ENCODE measurements at regions not wholly inside any gene's neighbourhood (a gene's known extent, or its start where the extent isn't known, plus 50 kb on each side); places are given as distances from the start of the nearest gene placed in this dataset.

DNA sequence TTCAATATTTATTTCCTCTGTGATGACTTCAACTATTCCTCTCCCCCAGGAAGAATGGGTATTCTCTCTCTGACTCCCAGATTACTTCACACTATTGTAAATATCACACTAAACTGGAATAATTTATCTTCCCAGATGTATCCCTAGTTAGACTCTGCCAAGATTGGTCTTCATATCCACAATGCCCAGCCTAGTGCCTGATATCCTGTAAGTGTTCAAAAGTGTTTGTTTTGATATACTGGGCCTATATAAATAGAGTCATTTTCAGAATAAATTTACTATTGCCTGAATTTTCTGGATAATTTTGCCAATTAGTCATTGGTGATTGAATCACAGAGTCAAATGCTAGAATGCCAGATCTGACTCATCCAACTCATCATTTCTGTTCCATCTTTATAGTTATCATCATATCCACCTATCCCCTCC, 143.7 kb upstream of the TNC start:
- Histone ChIP-seq H3K4me2 (ENCODE audit: insufficient read depth, low read length) (no peak overlapping the region), H3K4me1 (ENCODE audit: insufficient read depth, low read length) (no peaks in the 10 kb centered on the region), H3K27ac (ENCODE audit: low read length) (no peak overlapping the region), H3K27me3 (ENCODE audit: insufficient read depth, low read length, poor library complexity) (no peaks in the 10 kb centered on the region), H4K20me1 (ENCODE audit: insufficient read depth, low read length) (no peaks in the 10 kb centered on the region), H3K36me3 (ENCODE audit: insufficient read depth, low read length) (no peaks in the 10 kb centered on the region), H3K9ac (ENCODE audit: low read depth, low read length) (no peak overlapping the region), H3K79me2 (ENCODE audit: insufficient read depth, low read length) (no peaks in the 10 kb centered on the region), H2AFZ (ENCODE audit: low read depth, low read length) (no peak overlapping the region), H3K9me3 (ENCODE audit: insufficient read depth, low read length, severe bottlenecking) (no peaks in the 10 kb centered on the region), H3K4me3 (ENCODE audit: low read depth in 1 of 2, low read length in 2 of 2) (no peak overlapping the region)
- TF ChIP-seq, protein P1, sequence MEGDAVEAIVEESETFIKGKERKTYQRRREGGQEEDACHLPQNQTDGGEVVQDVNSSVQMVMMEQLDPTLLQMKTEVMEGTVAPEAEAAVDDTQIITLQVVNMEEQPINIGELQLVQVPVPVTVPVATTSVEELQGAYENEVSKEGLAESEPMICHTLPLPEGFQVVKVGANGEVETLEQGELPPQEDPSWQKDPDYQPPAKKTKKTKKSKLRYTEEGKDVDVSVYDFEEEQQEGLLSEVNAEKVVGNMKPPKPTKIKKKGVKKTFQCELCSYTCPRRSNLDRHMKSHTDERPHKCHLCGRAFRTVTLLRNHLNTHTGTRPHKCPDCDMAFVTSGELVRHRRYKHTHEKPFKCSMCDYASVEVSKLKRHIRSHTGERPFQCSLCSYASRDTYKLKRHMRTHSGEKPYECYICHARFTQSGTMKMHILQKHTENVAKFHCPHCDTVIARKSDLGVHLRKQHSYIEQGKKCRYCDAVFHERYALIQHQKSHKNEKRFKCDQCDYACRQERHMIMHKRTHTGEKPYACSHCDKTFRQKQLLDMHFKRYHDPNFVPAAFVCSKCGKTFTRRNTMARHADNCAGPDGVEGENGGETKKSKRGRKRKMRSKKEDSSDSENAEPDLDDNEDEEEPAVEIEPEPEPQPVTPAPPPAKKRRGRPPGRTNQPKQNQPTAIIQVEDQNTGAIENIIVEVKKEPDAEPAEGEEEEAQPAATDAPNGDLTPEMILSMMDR (IDR thresholded peaks at IDR 0.05; ENCODE audit: borderline replicate concordance, extremely low read depth, low read length, poor library complexity, severe bottlenecking) = no peak
- no peak for TF ChIP-seq EZH2 (IDR thresholded peaks at IDR 0.05; ENCODE audit: borderline replicate concordance, low read depth, low read length, severe bottlenecking)
- DNase-seq = no peak
- no peak for ATAC-seq (ENCODE audit: insufficient read depth, low read depth)

DNA sequence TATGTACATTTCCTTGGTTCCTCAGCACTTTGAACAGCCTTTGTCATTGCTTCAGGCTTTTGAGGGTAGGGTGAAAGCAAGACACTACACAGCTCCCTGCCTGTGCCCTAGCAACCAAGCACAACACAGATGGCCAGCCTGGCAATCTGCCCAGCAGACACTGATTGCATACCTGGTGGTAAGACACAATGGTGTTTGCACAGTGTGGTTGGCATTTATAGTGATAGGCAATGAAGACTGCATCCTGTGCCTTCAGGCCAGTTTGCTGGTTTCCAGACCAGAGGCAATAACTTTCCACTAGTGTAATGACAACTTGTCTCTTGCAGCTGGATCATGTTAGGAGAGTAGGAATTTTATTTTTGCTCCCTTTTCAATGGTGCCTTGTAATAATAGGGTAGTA, 144.5 kb upstream of the TNC start:
- no peak overlapping the region for H3K27ac ChIP-seq (ENCODE audit: low read length)

DNA sequence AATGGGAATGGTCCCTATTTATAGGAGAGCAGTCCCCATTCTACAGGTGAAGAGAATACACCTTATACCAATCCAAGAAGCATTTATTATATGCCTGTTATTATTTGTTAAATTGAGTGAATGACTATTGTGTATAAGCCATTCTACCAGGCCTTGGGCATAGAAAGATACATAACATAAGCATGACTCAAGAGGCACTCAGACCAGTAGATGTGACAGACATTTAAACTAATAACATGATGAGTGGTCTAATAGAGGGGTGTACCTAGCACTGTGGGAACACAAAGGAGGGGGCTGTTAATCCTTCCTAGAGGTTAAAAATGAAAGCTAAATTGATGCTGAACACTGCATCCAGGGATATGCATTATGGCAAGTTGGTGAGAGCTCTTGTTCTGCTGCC, 145.0 kb upstream of the TNC start:
- H3K4me1 ChIP-seq (ENCODE audit: insufficient read depth, low read length) = no peaks in the 10 kb centered on the region
- H3K9me3 ChIP-seq (ENCODE audit: insufficient read depth, low read length, severe bottlenecking) = no peaks in the 10 kb centered on the region
- H2AFZ ChIP-seq (ENCODE audit: low read depth, low read length) = no peak overlapping the region
- no peaks in the 10 kb centered on the region for H3K79me2 ChIP-seq (ENCODE audit: insufficient read depth, low read length)
- ATAC-seq (ENCODE audit: insufficient read depth, low read depth) = no peak
- no peaks in the 10 kb centered on the region for H4K20me1 ChIP-seq (ENCODE audit: insufficient read depth, low read length)
- DNase-seq = no peak
- no peak overlapping the region for H3K9ac ChIP-seq (ENCODE audit: low read depth, low read length)
- H3K27ac ChIP-seq (ENCODE audit: low read length) = no peak overlapping the region
- H3K4me3 ChIP-seq (ENCODE audit: low read depth in 1 of 2, low read length in 2 of 2) = no peak overlapping the region
- H3K4me2 ChIP-seq (ENCODE audit: insufficient read depth, low read length) = no peak overlapping the region
- TF ChIP-seq EZH2 (IDR thresholded peaks at IDR 0.05; ENCODE audit: borderline replicate concordance, low read depth, low read length, severe bottlenecking) = no peak
- TF ChIP-seq, protein P1 (IDR thresholded peaks at IDR 0.05; ENCODE audit: borderline replicate concordance, extremely low read depth, low read length, poor library complexity, severe bottlenecking) = no peak
- H3K36me3 ChIP-seq (ENCODE audit: insufficient read depth, low read length) = no peaks in the 10 kb centered on the region
- H3K27me3 ChIP-seq (ENCODE audit: insufficient read depth, low read length, poor library complexity) = no peaks in the 10 kb centered on the region

More for the DNA sequence above, 144.5 kb upstream of the TNC start:
- H3K79me2 ChIP-seq (ENCODE audit: insufficient read depth, low read length) = no peaks in the 10 kb centered on the region
- peak; percentile 8 for DNase-seq
- no peaks in the 10 kb centered on the region for H3K4me1 ChIP-seq (ENCODE audit: insufficient read depth, low read length)
- H3K4me2 ChIP-seq (ENCODE audit: insufficient read depth, low read length) = no peak overlapping the region
- no peaks in the 10 kb centered on the region for H4K20me1 ChIP-seq (ENCODE audit: insufficient read depth, low read length)
- no peak overlapping the region for H3K4me3 ChIP-seq (ENCODE audit: low read depth in 1 of 2, low read length in 2 of 2)
- H3K36me3 ChIP-seq (ENCODE audit: insufficient read depth, low read length) = no peaks in the 10 kb centered on the region
- H3K9ac ChIP-seq (ENCODE audit: low read depth, low read length) = no peak overlapping the region
- no peak for ATAC-seq (ENCODE audit: insufficient read depth, low read depth)
- no peak overlapping the region for H2AFZ ChIP-seq (ENCODE audit: low read depth, low read length)
- no peak for TF ChIP-seq EZH2 (IDR thresholded peaks at IDR 0.05; ENCODE audit: borderline replicate concordance, low read depth, low read length, severe bottlenecking)
- TF ChIP-seq, protein P1 (IDR thresholded peaks at IDR 0.05; ENCODE audit: borderline replicate concordance, extremely low read depth, low read length, poor library complexity, severe bottlenecking) = no peak
- H3K27me3 ChIP-seq (ENCODE audit: insufficient read depth, low read length, poor library complexity) = no peaks in the 10 kb centered on the region
- no peaks in the 10 kb centered on the region for H3K9me3 ChIP-seq (ENCODE audit: insufficient read depth, low read length, severe bottlenecking)

All from DND-41 (cell line).